ENCODE measurements at regions not wholly inside any gene's neighbourhood (a gene's known extent, or its start where the extent isn't known, plus 50 kb on each side); places are given as distances from the start of the nearest gene placed in this dataset.

DNA sequence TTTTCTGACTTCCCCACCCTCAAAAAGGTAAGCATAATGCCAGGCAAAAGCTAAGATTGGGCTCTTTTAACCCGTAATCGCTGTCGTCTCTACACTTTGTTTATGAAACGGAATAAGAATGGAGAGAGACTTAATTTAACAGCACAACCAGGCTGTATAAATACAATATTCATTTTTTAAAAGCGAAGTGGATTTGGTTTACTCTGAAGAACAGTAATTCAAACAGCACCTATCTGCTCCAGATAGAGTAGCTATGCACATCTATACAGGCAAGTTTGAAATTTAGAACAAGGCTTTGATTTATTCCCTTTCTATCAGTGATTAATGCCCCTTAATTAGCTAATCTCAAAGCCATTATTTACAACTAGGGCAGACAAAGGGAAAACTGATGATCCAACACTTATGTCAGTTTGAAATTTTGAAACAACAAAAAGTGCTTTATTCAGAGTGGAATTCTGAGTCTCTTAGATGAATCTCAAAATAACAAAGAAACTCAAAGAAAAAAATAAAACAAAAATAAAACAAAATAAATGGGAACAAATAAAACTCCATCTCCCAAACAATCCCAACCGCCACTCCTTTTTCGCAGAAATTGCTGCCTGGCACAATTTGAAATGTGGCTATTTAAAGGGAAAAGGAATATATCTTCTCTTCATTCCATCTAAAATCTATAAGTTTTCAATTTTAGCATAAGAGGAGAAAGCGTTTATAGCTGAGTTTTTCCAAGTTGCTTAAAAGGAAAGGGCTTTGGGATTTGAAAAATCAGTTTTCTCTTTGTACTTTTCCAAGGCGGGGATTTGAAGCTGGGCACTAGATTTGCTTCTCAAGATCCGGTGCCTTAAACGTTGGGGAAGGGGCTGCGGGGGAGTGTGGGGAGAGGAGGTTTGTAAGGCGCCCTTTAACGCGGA, 298.6 kb downstream of the PARP8 start:
- DNase-seq (ENCODE audit: low spot score): no peak

GRCh38 chr5:50965654-50966375, 299.4 kb downstream of the PARP8 start:
- DNase-seq (ENCODE audit: low spot score): no peak

GRCh38 chr5:50967009-50967562, 300.6 kb downstream of the PARP8 start:
- DNase-seq (ENCODE audit: low spot score): no peak

DNA sequence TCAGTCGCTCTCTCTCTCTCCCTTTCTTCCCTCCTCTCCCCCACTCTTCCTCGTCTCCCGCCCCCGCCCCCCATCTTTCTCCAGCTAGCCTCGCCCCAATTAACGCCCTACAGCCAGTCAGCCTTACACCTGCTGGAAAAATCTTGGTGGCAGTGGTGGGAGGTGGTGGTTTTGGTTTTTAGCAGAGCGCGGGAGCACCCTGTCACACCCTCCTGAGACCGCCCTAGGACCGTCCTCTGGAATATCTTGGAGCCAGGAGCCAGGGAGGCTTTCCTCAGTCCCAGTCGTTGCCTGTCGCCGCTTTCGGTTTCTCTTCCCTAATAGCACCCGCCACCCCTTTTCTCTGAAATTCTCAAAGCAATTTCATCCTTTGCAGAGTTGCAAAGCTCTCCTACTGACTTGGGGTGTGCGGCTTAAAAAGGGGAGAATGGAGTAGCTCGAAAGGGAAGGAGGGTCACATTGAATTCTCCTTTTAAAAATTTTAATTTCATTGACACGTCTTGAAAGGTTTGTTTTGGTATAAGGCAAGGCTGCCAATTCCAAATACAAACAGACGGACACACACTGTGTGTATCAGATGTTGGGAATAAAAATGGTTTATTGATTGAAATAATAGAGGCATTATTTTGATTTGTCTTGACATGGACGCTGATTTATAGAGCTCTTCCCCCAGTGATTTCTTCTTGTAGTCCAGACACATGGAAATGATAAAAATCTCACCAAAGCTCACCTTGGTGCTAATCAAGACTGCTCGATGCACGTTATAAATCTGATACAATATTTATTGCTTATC, 301.3 kb downstream of the PARP8 start:
- DNase-seq (ENCODE audit: low spot score): no peak

- no peak for DNase-seq (ENCODE audit: low spot score)
These were observed 302.1 kb downstream of the PARP8 start for GRCh38 chr5:50968356-50969149.

GRCh38 chr5:50969151-50970031, 303.0 kb downstream of the PARP8 start:
- DNase-seq (ENCODE audit: low spot score): no peak

DNA sequence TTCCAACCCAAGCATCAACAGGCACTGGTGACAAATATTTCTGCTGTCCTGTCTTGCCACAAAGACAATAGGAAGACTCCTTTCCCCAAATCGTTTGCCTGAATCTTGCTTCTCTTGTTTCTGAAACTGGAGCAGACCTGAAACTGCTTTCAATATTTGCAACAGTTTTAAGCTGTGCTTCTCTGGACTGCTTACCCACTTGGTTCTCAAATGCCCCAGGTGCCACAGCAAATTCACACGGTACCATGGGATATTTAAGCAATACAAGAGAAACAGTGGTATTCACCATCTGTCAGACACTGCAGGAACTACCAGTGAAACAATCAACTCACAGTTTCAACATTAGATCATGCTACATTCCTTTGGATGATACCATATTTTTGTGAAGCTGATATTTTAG, 309.4 kb downstream of the PARP8 start:
- no peak for DNase-seq (ENCODE audit: low spot score)

DNA sequence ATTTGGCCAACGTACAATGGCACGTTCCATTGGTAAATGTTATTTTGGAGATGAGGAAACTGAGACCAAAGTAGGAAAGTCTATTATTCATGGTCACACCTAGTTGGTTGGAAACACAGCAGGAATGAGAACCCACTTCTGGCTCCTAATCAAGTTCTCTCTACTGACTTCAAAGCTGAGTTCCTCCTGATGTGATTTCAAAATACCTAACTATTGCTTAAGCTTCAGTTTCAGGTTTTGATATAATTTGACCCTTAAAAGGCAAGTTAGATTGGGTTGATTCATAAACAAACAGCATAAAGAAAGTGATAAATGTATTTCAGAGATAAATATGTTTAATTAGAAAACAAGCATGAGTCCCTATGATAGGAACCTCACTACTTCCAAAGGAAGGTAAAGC, 312.5 kb downstream of the PARP8 start:
- no peak for DNase-seq (ENCODE audit: low spot score)

DNA sequence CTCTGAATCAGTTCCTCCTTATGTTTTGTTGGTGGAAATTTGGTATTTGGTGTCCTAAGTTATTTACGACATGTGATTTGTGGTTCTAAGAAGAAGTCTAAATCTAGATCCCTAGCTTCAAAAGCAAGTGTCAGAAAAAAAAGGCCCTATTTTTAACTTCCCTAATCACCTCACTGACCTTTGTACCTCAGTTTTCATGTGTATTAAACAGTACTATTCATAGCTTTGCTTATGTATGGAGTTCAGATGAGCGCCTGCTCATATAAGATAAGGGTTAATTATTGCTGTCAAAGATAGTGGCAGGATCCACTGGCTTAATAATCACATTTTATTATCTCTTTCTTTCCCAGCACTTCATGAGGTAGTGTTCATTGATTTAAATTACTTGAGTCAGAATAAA, 318.2 kb downstream of the PARP8 start:
- DNase-seq (ENCODE audit: low spot score): no peak

DNA sequence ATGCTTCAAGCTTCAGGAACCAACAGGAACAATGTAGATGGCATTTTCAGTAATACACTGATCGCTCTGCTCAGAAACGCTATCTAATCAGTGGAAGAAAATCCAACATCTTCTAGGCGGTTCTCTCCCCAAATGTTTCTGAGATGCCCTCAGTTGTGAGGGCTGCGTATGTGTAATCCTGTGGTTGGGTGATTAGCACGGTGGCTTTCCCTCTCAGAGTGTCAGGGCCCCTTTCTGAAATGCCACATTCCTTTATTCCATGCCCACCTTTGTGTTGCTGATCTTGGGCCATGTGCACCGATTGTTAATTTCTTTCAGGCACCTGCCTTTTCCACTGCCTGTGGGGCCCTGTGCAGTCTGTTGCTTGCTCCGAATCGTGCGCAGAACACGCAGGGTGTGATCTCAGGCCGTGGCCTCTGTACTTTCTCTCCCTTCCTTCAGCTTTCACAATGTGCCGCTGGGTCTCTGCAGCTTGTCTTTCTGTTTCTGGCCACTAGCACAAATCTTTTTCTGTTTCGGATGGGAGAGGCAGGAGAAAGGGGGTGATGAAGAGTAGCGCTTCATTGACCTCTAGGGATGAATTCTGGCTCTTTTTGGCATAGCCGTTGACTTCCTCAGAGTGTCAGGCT, 324.0 kb downstream of the PARP8 start:
- no peak for DNase-seq (ENCODE audit: low spot score)

DNA sequence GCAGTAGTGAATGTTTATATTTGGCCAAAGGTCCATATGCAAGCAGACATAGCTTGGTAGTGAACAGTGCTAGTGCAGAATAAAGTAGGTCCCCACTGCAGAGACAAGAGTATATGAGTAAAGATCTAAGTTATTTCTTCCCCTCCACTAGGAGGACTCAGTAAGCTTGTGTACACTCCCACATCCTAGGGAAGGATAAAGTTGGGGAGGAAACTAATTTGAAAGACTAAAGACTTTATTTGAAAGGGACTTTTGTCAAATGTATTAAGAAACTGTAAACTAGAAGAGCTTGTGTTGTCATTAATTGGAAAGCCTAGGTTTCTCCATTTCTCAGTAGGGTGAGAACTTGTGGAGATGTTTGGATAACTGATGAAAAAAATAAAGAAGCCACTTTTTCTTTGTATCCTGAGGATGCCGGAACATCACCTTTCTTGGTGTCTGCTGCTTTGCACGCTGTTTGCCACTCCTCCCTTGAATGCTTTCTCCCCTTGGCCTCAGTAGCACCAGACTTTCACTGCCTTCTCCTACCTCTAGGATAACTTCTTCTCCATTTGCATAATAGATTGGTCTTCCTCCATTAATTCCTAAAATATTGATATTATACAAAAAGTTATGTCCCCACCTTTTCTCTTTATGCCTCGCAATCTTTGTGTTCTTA, 329.0 kb downstream of the PARP8 start:
- DNase-seq (ENCODE audit: low spot score): no peak

DNA sequence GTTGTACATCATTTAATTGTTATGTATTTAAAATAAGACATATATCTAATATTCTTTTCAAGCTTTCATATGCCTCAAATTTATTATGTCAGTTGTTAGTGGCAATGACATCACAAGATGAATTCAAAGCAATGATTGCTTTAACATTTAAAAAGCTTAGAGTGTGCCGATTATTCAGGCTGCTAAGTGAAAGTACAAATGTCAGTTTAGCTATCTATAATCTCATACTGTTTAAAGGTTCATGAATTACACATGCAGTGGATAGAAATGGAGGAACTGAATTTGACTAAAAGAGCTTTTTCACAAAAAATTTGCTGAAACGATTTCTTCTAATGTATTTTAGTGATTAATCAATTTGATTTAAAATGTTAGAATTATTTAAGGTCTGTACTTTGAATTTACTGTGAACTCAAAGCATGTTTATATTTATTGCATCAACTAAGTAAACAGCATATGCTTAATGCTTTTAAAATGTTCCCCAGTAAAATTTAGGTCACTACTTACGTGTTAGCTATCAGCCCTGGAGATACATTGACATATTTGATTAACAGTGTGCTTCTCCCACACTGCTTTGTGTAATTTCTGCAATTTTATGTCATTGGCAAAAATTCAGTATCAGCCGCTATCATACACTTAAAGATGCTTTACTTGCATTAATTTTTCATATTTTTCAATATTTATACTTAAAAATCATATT, 334.9 kb downstream of the PARP8 start:
- no peak for DNase-seq (ENCODE audit: low spot score)

DNA sequence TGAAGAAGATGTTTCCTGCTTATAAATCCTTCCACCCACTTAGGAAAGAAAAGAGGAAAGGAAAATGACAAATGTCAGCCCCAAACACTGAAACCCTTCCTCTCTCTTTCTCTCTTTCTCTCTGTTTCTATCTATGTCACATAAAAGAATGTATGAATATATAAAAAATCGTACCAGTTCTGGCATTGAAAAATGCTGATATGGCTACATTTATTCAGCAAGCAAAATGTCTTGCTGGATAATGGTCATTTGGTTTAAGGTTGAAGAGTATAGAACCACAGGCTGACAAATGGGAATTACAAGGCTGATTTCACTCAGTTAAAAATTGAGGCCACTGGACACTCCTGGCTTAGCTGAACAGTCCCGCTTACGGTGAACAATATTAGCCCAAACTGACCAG, 335.9 kb downstream of the PARP8 start:
- no peak for DNase-seq (ENCODE audit: low spot score)

DNA sequence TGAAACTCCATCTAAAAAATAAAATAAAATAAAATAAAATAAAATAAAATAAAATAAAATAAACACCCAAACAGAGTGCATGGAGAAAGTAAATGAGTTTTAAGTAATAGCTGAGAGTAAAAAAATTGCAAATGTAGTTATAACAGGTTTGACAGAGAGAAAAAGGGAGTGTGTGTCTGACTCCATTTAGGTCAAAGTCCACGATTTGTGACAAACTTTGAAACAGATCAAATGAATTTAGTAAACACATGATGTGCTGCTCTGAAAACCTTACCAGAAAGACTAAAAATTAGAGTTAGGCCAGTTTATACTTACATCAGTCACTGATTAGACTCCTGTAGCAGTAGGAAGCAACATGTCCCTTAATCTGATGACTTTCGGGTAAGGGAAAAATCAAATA, 346.6 kb downstream of the PARP8 start:
- DNase-seq (ENCODE audit: low spot score): no peak

DNA sequence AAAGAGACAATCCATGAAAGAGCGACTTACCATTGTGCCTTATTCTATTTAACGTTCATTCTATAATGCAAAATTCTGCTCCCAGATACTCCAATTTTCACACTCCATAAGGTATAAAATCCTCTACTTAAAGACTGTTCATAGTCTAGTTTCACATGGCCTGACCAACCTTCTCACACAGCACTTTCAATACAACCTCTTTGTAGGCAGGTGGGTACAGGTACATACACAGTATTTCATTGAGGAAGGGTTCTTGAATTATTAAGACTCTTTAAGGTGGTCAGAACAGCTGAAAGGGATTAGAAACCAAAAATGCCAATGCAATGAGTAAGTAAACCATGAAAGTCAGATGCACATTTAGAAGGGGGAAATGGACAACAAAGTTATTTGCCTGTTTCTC, 352.0 kb downstream of the PARP8 start:
- no peak for DNase-seq (ENCODE audit: low spot score)

DNA sequence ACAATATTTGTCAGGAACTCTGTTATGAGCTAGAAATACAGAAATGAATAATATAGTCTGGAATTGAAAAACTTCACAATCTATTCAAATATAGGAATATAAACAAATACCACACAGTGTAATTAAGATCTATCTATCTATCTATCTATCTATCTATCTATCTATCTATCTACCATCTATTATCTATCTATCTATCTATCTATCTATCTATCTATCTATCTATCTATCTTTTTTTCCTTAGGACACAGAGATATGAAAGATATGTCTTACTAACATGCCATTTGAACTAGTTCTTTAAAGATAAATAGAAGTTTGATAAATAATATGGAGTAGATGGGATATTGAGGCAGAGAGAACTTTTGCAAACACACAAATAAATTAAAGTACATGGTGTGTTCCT, 357.8 kb downstream of the PARP8 start:
- no peak for DNase-seq (ENCODE audit: low spot score)

- DNase-seq (ENCODE audit: low spot score): no peak
These were observed 356.0 kb upstream of the ISL1 start for GRCh38 chr5:51027271-51027670.

DNA sequence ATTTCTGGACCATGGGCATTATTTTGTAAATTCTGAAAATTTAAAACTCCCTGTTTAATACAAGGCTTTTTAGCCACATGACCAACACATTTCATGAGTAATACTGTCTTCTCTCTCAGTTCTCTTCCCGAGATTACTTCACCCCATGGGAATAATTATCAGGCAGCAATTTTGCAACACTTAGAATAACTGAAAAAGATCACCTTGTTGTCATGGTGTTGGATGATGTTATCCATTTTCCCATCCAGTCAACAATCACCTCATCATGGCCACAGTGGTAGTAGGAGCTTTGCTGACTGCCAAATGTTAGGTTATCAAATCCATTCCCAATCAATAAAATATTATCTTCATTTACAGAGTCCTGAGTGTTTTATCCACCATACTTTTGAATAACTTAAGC, 354.9 kb upstream of the ISL1 start:
- no peak for DNase-seq (ENCODE audit: low spot score)

DNA sequence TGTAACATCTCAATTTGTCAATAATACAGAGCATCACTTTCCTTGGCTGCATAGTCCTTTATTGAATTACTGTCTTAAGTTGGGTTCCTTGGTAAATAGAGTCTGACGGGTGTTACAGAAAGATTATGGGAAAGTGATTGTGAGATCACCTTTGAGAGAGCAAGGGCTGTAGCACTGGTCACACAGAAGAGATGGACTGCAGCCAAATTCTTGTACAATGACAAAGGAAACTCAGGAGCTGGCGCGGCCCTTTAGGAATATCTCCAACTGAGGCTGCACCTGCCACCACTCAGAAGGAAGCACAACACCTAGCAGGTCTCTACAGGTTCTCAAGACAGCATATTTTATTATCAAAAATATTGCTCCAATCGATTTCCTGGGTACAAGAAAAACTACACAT, 350.0 kb upstream of the ISL1 start:
- DNase-seq (ENCODE audit: low spot score): no peak
